Endothelial cell of umbilical vein (primary cell): ENCODE measurements at regions not wholly inside any gene's neighbourhood (a gene's known extent, or its start where the extent isn't known, plus 50 kb on each side); places are given as distances from the start of the nearest gene placed in this dataset.

Experiments
- BruUV-seq: library from RNA; stranded (reverse); fragments of 400-500 nt; replicated peaks from 2 replicates; lab custom pipeline; 2021; lab: Mats Ljungman, UMichigan
- CTCF ChIA-PET: fragments of 300-600, 350-600 bp; sonication (Branson Sonifier 250); formaldehyde crosslinking; loops from one replicate; lab custom pipeline; 2021; ENCODE audit warnings: antibody characterized with exemption, inconsistent platforms; lab: Charles Lee
- POLR2A ChIA-PET: fragments of 300-600, 350-600 bp; sonication (Branson Sonifier 250); formaldehyde crosslinking; loops from one replicate; lab custom pipeline; 2021; ENCODE audit warnings: antibody characterized with exemption, inconsistent platforms; lab: Charles Lee
- DNase-seq: peaks from one replicate; pipeline ENCODE4 v3.0.0-alpha.2; 2011; ENCODE audit warnings: low read depth, low spot score
- FAIRE-seq: peaks from 2 replicates; lab custom pipeline; 2011; peaks lifted over from hg19 to GRCh38; lab: Jason Lieb, UNC
- H2AFZ ChIP-seq: 2 replicates; pipeline ENCODE4 v1.6.0; 2012; ENCODE audit warnings: low read depth, low read length, control low read depth, inconsistent platforms
- H3K27ac ChIP-seq: 2 replicates; pipeline ENCODE4 v1.5.1; 2011; ENCODE audit warnings: low read depth, mild to moderate bottlenecking, control low read depth, low read length, moderate library complexity; ENCODE audit not compliant: insufficient read depth
- H3K27me3 ChIP-seq, 2 experiments: 2 replicates each; pipeline versions ENCODE4 v1.6.0 to v1.6.1; 2011; ENCODE audit warnings: low read length in 2 of 2, mixed read lengths in 1 of 2; ENCODE audit not compliant: control insufficient read depth in 2 of 2, insufficient read depth in 2 of 2
- H3K36me3 ChIP-seq, 2 experiments: 2 replicates in 1 of 2; 3 replicates in 1 of 2; pipeline ENCODE4 v1.5.1; 2011; ENCODE audit warnings: low read length in 2 of 2, mild to moderate bottlenecking in 1 of 2, moderate library complexity in 1 of 2; ENCODE audit not compliant: control insufficient read depth in 2 of 2, insufficient read depth in 2 of 2; ENCODE audit errors: extremely low read depth in 1 of 2
- H3K4me1 ChIP-seq: 3 replicates; pipeline ENCODE4 v1.5.1; 2011; ENCODE audit warnings: mild to moderate bottlenecking, low read length; ENCODE audit not compliant: control insufficient read depth, insufficient read depth; ENCODE audit errors: extremely low read depth
- H3K4me2 ChIP-seq: 2 replicates; pipeline ENCODE4 v1.6.1; 2011; ENCODE audit warnings: low read length, control low read depth, mixed read lengths; ENCODE audit not compliant: insufficient read depth
- H3K4me3 ChIP-seq, 3 experiments: fragments of 200-600 bp in 1 of 3; sonication (generic), shearing (Covaris generic) in 1 of 3; replicated peaks in 1 of 3; 2 replicates each; pipeline ENCODE4 v1.5.1; 2011 to 2016; ENCODE audit warnings: control low read depth in 3 of 3, low read length in 3 of 3, mild to moderate bottlenecking in 2 of 3, inconsistent platforms in 1 of 3, low read depth in 1 of 3, moderate library complexity in 1 of 3; ENCODE audit not compliant: insufficient read depth in 1 of 3
- H3K79me2 ChIP-seq: 2 replicates; pipeline ENCODE4 v1.6.0; 2012; ENCODE audit warnings: low read length, inconsistent platforms; ENCODE audit not compliant: control insufficient read depth, insufficient read depth
- H3K9ac ChIP-seq: replicated peaks from 2 replicates; pipeline ENCODE3; 2011; ENCODE audit warnings: low read length, control low read depth; ENCODE audit not compliant: insufficient read depth; ENCODE audit errors: extremely low read depth
- H3K9me1 ChIP-seq: replicated peaks from 3 replicates; pipeline ENCODE4 v1.6.0; 2011; ENCODE audit warnings: mild to moderate bottlenecking, low read length; ENCODE audit not compliant: control insufficient read depth, insufficient read depth; ENCODE audit errors: extremely low read depth
- H3K9me3 ChIP-seq: replicated peaks from 2 replicates; pipeline ENCODE4 v1.5.1; 2012; ENCODE audit warnings: low read length, inconsistent platforms; ENCODE audit not compliant: control insufficient read depth, insufficient read depth
- H4K20me1 ChIP-seq: replicated peaks from 2 replicates; pipeline ENCODE3; 2011; ENCODE audit warnings: mild to moderate bottlenecking, low read length; ENCODE audit not compliant: control insufficient read depth, insufficient read depth; ENCODE audit errors: extremely low read depth
- CTCF ChIP-seq, 2 donors: IDR thresholded peaks; 1 replicate in 1 of 2; 2 replicates in 1 of 2; pipeline ENCODE4 v1.5.1; 2011; ENCODE audit warnings: low read length in 2 of 2, mild to moderate bottlenecking in 2 of 2, moderate library complexity in 2 of 2, control low read depth in 1 of 2, inconsistent platforms in 1 of 2, low read depth in 1 of 2; ENCODE audit not compliant: insufficient read depth in 1 of 2; ENCODE audit errors: extremely low read depth in 1 of 2
- EZH2 ChIP-seq: IDR thresholded peaks from 2 replicates; pipeline ENCODE4 v1.6.1; 2012; ENCODE audit warnings: borderline replicate concordance, low read depth, mild to moderate bottlenecking, moderate library complexity, low read length, inconsistent platforms; ENCODE audit not compliant: severe bottlenecking
- FOS ChIP-seq: IDR thresholded peaks from 2 replicates; pipeline ENCODE4 v1.6.1; 2011; ENCODE audit warnings: mild to moderate bottlenecking, low read length, moderate library complexity, borderline replicate concordance; ENCODE audit not compliant: insufficient read depth
- JUN ChIP-seq: IDR thresholded peaks from 2 replicates; pipeline ENCODE4 v1.6.1; 2011; ENCODE audit warnings: borderline replicate concordance, low read depth; ENCODE audit not compliant: insufficient read length, insufficient read depth
- MAX ChIP-seq: IDR thresholded peaks from 2 replicates; pipeline ENCODE4 v1.6.1; 2011; ENCODE audit not compliant: insufficient read depth, insufficient read length
- MYC ChIP-seq: IDR thresholded peaks from one replicate; pipeline ENCODE4 v1.6.1; 2011; ENCODE audit warnings: mild to moderate bottlenecking, low read depth, low read length
- POLR2A ChIP-seq: IDR thresholded peaks from 2 replicates; pipeline ENCODE4 v1.6.1; 2012; ENCODE audit warnings: low read depth, mild to moderate bottlenecking, control low read depth, low read length
- POLR2AphosphoS5 ChIP-seq: IDR thresholded peaks from 2 replicates; pipeline ENCODE4 v1.6.1; 2012; ENCODE audit warnings: low read depth, mild to moderate bottlenecking, control low read depth, low read length, moderate library complexity; ENCODE audit not compliant: insufficient read depth
- dilution Hi-C: fragments of 300-500 bp; cut with MboI; formaldehyde crosslinking; loops from one replicate; pipeline ENCODE4 v1.15.0; 2019; ENCODE audit warnings: low sequenced_read_pairs; ENCODE audit not compliant: extremely low pct_ligation_motif_present
- intact Hi-C: fragments of 100-400 bp; cut with micrococcal nuclease; formaldehyde crosslinking; loops from one replicate; pipeline ENCODE4 v1.10.0; 2022

- Histone ChIP-seq H3K9me1 (no peaks in the 10 kb centered on the region), H3K9me3 (no peaks in the 10 kb centered on the region), H2AFZ (no peak overlapping the region), H3K79me2 (no peaks in the 10 kb centered on the region), H4K20me1 (no peaks in the 10 kb centered on the region), H3K9ac (no peak overlapping the region), H3K27me3 (no peaks in the 10 kb centered on the region), H3K36me3 (no peaks in the 10 kb centered on the region), H3K4me2 (no peak overlapping the region), H3K4me1 (peaks cover 26% of the 10 kb centered on the region), H3K27ac (no peak overlapping the region), H3K4me3 (no peak overlapping the region)
- no TSS peak for BruUV-seq
- dilution Hi-C loops: no loop called here
- TF ChIP-seq CTCF (IDR thresholded peaks at IDR 0.05; ENCODE audit: extremely low read depth in 1 of 2, insufficient read depth in 1 of 2, low read depth in 1 of 2, low read length in 2 of 2) (no peak), POLR2A (no peak), JUN (no peak), MAX (no peak), FOS (no peak), MYC (no peak), POLR2AphosphoS5 (no peak), EZH2 (no peak)
- FAIRE-seq (no peak), DNase-seq (no peak)
- CTCF ChIA-PET: interaction anchor here (0.6 to 1.2 kb wide), 2 partner anchors 190 to 377 kb away, joined by 3 to 4 read pairs; no protein-coding TSS in a partner anchor
- intact Hi-C loops: loop anchor here (5.0 to 10.0 kb wide), 3 partner anchors 77 to 758 kb away; no protein-coding TSS in a partner anchor
- POLR2A ChIA-PET: no interaction called here
Observed at GRCh38 chr13:106159295-106160195, 375.9 kb downstream of the EFNB2 start.
